ENCODE measurements at regions not wholly inside any gene's neighbourhood (a gene's known extent, or its start where the extent isn't known, plus 50 kb on each side); places are given as distances from the start of the nearest gene placed in this dataset.

DNA sequence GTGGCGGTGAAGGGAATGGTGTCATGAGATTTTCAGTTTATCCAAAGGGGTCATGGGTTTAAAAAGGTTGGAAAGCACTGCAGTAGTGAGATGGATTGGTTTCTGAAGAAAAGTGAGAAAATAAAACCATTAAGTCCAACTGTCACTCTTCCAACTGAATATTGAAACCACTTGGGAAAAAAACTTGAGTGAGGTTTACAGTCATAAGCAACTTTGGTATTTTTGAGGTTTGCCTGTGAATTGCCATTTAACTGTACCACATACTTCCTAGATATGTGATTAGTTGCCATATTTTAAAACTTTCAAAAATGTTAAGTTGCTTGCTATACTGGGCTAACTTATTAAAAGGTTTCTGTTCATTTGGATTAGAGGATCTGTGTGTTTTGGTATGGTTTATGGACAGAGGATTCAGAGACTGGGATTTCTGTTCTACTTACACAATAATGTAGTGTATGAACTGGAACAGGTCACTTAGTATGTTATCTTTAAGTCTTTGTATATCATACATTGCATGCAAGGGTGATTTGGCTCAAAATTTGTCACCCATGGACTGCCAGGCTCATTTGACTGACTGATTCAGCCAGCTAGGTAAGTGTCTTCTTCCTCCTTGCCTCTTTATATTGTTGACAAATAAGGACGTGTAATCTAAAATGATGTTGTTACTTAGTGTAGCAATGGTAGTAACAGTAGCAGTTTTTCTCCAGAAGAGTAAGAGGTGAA lies 201.4 kb upstream of the EOMES start:
- DNase-seq (no peak), ATAC-seq (no peak)
- intact Hi-C loops (cut with micrococcal nuclease): no loop called here

- intact Hi-C loops (cut with micrococcal nuclease): no loop called here
- DNase-seq (no peak), ATAC-seq (no peak)
These were observed 205.8 kb upstream of the EOMES start for GRCh38 chr3:27927882-27928281.

DNA sequence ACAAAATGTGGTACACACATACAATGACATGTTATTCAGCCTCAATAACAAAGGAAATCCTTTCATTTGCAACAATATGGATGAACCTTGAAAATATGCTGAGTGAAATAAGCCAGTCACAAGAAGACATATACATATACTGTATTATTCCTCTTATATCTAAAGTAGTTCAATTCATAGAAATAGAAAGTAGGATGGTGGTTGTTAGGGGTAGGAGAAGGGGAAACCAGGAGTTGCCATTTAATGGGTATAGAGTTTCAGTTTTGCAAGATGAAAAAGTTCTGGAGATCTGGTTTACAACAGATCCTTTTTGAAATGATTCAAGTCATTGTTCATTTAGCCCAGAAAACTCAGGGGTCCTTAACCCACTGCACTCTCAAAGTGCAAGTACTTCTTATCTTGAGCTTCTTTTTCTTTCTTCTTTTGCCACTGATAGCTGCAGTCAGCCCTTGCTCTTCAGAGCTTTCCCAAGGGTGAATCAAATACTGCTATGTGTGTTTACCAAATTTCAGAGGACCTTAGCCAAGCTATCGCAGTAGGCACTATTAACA lies 208.0 kb upstream of the EOMES start:
- no peak for ATAC-seq
- intact Hi-C loops (cut with micrococcal nuclease): no loop called here

DNA sequence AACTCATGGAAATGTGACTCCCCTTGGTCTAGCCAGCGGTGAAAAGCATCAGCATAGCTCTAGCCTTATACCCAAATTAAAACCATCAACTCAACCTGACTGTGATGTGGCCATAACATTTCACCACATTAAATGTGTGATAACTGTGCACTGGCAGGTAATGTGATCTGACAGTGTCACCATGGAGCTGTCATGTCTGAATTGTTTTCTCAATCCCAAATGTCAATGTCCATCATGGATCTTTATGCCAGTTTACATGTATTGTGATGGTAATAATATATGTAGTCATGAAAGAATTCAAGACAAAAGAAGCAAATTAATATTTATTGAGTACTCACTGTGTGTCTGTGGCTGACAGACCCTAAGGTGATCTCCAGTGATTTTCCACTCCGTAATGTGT lies 213.4 kb upstream of the EOMES start:
- no peak for ATAC-seq
- no peak for DNase-seq
- intact Hi-C loops (cut with micrococcal nuclease): no loop called here

More for the DNA sequence above, 208.0 kb upstream of the EOMES start:
- DNase-seq: no peak

DNA sequence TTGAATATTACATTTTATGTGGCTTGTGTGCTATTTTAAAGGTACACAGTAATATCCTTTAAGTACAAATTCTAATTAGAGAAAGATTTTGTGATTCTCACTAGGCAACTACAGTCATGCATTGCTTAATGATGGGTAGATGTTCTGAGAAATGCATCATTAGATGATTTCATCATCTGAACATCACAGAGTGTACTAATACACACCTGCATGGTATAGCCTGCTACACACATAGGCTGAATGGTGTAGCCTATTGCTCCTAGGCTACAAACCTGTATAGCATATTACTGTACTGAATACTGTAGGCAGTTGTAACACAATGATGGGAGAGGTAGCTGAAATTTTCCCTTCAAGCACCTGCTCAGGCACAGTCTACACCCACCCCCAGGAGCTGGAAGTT lies 217.4 kb upstream of the EOMES start:
- intact Hi-C loops (cut with micrococcal nuclease): no loop called here
- DNase-seq (no peak), ATAC-seq (no peak)

- intact Hi-C loops (cut with micrococcal nuclease): no loop called here
- no peak for DNase-seq
- ATAC-seq: no peak
These were observed 217.8 kb upstream of the EOMES start for GRCh38 chr3:27939940-27940339.

DNA sequence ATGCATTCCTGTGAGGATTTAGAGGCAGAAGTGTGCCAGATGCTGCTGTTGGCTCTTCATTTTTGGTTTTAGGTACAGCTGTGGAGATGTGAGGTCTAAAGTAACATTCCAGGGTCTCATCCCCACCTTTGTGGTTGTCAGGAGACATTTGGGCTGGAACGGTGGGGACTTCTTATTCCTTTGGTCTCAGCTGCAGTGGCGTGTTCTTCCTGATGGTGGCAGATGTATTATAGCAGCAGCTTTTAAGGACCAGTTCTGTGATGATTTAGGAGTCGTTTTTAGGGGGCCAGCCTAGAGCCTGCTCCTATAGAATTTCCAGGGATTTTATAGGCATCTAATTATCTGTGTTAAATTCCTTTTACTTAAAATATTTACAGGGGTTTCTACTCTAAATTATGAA lies 221.0 kb upstream of the EOMES start:
- ATAC-seq: no peak
- no peak for DNase-seq

DNA sequence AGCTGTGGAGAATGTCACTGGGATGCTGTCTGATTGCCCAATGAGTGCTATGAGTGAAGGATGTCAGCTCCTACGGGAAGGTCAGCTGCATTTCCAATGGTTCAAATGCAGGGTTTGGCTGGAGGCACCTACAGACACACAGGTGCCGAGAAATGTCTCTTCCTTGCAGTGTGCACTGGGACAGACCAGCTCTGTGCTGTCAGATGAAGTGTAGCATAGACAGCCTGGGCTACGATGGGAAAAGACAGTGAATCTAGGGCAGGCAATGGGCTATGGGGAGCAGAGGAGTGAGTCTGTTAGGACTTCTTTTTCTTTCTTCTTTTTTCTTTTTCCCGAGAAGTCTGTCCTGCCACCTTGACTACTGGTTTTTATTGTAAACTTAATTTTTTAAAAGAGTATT lies 223.1 kb upstream of the EOMES start:
- ATAC-seq: no peak
- intact Hi-C loops (cut with micrococcal nuclease): no loop called here
- DNase-seq: no peak

More for the DNA sequence above, 221.0 kb upstream of the EOMES start:
- intact Hi-C loops (cut with micrococcal nuclease): no loop called here

GRCh38 chr3:27960133-27960532 lies 238.0 kb upstream of the EOMES start:
- ATAC-seq: no peak
- intact Hi-C loops (cut with micrococcal nuclease): no loop called here
- DNase-seq: no peak

GRCh38 chr3:27963519-27963918 lies 241.4 kb upstream of the EOMES start:
- DNase-seq (no peak), ATAC-seq (no peak)
- intact Hi-C loops (cut with micrococcal nuclease): no loop called here

DNA sequence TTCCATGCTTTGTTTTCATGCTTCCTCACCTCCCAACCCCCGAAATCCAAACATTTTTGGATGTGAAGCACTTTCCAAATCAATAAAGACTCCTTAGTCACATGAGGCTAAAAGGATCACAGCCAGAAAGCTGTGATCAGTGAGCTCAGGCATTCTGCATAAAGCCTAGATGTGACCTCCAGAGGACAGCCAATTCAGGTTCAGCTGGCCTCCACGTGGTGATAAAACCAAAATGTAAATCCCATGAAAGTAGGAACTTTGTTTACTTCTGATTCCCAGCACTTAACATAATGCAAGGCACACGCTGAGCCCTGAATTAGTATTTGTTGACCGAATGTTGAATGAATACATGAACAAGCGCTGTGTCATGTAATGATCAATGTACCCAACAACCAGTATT lies 249.5 kb upstream of the EOMES start:
- DNase-seq: no peak
- intact Hi-C loops (cut with micrococcal nuclease): no loop called here
- ATAC-seq: no peak

DNA sequence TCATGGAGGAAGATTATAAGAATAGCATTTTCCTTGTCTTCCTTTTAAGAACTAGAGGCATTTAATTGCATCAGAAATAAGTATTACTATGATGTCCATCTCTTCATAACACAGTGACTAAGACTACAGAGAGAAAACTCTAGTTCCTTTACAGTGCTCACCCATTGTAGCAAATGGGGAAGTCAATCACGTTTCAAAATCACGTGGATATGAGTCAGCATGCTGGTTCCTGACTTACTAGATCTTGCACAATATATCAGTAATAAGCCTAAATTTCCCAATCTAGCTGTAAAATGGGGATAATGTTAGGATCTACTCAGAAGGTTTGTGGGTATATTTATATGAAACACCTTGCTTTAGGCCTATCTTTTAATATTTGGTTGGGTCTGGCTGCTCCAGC lies 254.8 kb upstream of the EOMES start:
- intact Hi-C loops (cut with micrococcal nuclease): no loop called here
- DNase-seq: no peak
- no peak for ATAC-seq

GRCh38 chr3:27978440-27978839 lies 256.3 kb upstream of the EOMES start:
- DNase-seq (no peak), ATAC-seq (no peak)
- intact Hi-C loops (cut with micrococcal nuclease): no loop called here

DNA sequence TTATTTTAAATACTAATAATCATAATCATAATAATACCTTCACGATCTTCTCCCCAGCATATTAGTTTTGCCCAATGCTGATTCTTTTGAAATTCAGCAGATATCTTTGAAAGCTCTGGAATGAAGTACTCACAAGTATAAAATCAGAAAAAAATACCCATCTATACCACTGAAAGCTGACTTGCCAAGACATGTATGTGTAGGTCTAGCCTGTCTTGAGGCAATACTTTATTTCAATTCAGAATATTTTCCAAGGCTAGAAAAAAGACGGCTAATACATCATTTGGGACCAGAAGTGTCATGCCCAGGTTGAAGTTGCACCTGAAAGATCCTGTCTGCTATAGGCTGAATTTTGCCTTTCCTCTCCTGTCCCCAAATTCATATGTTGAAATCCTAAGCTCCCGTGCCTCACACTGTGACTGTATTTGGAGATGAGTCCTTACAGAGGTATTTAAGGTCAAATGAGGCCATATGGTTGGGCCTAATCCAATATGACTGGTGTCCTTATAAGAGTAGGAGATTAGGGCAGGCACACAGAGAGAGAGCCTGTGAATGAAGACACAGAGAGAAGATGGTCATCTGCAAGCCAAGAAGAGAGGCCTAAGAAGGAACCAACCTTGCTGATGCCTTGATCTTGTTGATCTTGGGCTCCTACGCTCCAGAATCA lies 255.9 kb upstream of the CMC1 start:
- no peak for ATAC-seq
- intact Hi-C loops (cut with micrococcal nuclease): no loop called here
- DNase-seq: no peak

- ATAC-seq (no peak), DNase-seq (no peak)
- intact Hi-C loops (cut with micrococcal nuclease): no loop called here
These were observed 255.1 kb upstream of the CMC1 start for GRCh38 chr3:27986234-27986879.

- ATAC-seq (no peak), DNase-seq (no peak)
- intact Hi-C loops (cut with micrococcal nuclease): no loop called here
These were observed 251.1 kb upstream of the CMC1 start for GRCh38 chr3:27990324-27990723.

GRCh38 chr3:27990837-27991236 lies 250.6 kb upstream of the CMC1 start:
- DNase-seq (no peak), ATAC-seq (no peak)
- intact Hi-C loops (cut with micrococcal nuclease): no loop called here

GRCh38 chr3:27993051-27993450 lies 248.4 kb upstream of the CMC1 start:
- ATAC-seq (no peak), DNase-seq (no peak)
- intact Hi-C loops (cut with micrococcal nuclease): no loop called here

- intact Hi-C loops (cut with micrococcal nuclease): no loop called here
- DNase-seq (no peak), ATAC-seq (no peak)
These were observed 240.8 kb upstream of the CMC1 start for GRCh38 chr3:28000608-28001007.

DNA sequence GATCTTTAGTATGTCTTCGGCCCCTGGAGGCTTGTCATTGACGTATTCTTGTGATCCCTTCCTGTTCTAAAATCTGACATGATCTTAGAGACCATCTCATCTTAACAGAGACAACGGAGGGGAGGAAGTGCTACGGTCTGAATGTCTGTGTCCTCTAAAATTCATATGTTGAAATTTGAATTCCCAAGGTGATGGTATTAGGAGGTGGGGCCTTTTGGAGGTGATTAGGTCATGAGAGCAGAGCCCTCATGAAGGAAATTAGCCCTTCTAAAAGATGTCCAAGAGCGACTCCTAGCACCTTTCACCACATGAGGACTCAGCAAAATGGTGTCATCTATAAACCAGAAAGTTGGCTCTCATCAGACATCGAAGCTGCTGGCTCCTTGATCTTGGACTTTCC lies 233.2 kb upstream of the CMC1 start:
- DNase-seq: no peak
- intact Hi-C loops (cut with micrococcal nuclease): no loop called here
- peak; percentile 67 for ATAC-seq
